ENCODE measurements at regions not wholly inside any gene's neighbourhood (a gene's known extent, or its start where the extent isn't known, plus 50 kb on each side); places are given as distances from the start of the nearest gene placed in this dataset.

DNA sequence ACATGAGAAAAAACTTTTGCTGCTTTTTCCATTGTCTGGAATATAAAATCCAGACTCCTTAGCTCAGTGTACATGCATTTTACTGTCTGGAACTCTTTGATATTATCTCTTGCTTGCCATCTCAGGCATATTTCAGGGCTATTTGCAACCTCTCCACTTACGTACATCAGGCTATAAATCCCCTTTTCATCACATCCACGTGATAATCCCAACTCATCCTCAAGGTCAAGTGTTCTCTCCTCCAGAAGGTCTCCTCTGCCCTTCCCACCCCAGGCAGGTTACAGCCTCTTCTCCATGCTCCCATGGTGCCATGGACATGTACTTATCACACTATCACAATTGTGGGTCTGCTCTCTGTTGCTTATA is 202.5 kb upstream of the RBMS1 start:
- Histone ChIP-seq H3K79me2 (ENCODE audit: insufficient read depth) (no peaks in the 10 kb centered on the region), H3K4me2 (0 out of 2 replicates have a peak overlapping the region, but pooled peaks have one; percentile 13), H3K9ac (no peak overlapping the region), H3K36me3 (replicated peaks in 1 of 2; ENCODE audit: control insufficient read depth in 1 of 2, insufficient read depth in 2 of 2, low read length in 1 of 2) (no peaks in the 10 kb centered on the region), H3K4me3 (ENCODE audit: low read depth in 2 of 2, low read length in 1 of 2) (no peak overlapping the region), H3K4me1 (ENCODE audit: control insufficient read depth in 1 of 2, insufficient read depth in 2 of 2, low read depth in 1 of 2, low read length in 1 of 2) (peaks cover 3 to 16% of the 10 kb centered on the region in 2 experiments; a peak in 3 of 4 replicates), H3K9me3 (no peaks in the 10 kb centered on the region), H3K27me3 (ENCODE audit: insufficient read depth) (no peaks in the 10 kb centered on the region), H2AFZ (ENCODE audit: low read depth) (peak overlapping the region; percentile 2; the same call in 1 of the 2 replicates), H3F3A (replicated peaks; ENCODE audit: insufficient read depth) (no peaks in the 10 kb centered on the region), H3K9me2 (no peaks in the 10 kb centered on the region), H4K20me1 (ENCODE audit: insufficient read depth) (no peaks in the 10 kb centered on the region), H3K27ac (ENCODE audit: low read depth in 2 of 2, low read length in 1 of 2) (peak overlapping the region; percentile 37 to 77; a peak in 3 of 4 replicates)
- CTCF ChIA-PET = interaction anchor here (0.8 kb wide), 1 partner anchor 15 kb away, joined by 3 read pairs; no protein-coding TSS in a partner anchor
- no peak for DNase-seq
- TF ChIP-seq, protein P1, sequence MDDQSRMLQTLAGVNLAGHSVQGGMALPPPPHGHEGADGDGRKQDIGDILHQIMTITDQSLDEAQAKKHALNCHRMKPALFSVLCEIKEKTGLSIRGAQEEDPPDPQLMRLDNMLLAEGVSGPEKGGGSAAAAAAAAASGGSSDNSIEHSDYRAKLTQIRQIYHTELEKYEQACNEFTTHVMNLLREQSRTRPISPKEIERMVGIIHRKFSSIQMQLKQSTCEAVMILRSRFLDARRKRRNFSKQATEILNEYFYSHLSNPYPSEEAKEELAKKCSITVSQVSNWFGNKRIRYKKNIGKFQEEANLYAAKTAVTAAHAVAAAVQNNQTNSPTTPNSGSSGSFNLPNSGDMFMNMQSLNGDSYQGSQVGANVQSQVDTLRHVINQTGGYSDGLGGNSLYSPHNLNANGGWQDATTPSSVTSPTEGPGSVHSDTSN (IDR thresholded peaks at IDR 0.05) = peak; percentile 64
- TF ChIP-seq, protein P2, sequence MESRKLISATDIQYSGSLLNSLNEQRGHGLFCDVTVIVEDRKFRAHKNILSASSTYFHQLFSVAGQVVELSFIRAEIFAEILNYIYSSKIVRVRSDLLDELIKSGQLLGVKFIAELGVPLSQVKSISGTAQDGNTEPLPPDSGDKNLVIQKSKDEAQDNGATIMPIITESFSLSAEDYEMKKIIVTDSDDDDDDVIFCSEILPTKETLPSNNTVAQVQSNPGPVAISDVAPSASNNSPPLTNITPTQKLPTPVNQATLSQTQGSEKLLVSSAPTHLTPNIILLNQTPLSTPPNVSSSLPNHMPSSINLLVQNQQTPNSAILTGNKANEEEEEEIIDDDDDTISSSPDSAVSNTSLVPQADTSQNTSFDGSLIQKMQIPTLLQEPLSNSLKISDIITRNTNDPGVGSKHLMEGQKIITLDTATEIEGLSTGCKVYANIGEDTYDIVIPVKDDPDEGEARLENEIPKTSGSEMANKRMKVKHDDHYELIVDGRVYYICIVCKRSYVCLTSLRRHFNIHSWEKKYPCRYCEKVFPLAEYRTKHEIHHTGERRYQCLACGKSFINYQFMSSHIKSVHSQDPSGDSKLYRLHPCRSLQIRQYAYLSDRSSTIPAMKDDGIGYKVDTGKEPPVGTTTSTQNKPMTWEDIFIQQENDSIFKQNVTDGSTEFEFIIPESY (IDR thresholded peaks at IDR 0.05; ENCODE audit: borderline replicate concordance, low read depth) = no peak
- no peak for TF ChIP-seq GATA2 (CRISPR knock-in tag; IDR thresholded peaks at IDR 0.05)
- TF ChIP-seq, protein P3, sequence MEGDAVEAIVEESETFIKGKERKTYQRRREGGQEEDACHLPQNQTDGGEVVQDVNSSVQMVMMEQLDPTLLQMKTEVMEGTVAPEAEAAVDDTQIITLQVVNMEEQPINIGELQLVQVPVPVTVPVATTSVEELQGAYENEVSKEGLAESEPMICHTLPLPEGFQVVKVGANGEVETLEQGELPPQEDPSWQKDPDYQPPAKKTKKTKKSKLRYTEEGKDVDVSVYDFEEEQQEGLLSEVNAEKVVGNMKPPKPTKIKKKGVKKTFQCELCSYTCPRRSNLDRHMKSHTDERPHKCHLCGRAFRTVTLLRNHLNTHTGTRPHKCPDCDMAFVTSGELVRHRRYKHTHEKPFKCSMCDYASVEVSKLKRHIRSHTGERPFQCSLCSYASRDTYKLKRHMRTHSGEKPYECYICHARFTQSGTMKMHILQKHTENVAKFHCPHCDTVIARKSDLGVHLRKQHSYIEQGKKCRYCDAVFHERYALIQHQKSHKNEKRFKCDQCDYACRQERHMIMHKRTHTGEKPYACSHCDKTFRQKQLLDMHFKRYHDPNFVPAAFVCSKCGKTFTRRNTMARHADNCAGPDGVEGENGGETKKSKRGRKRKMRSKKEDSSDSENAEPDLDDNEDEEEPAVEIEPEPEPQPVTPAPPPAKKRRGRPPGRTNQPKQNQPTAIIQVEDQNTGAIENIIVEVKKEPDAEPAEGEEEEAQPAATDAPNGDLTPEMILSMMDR (IDR thresholded peaks at IDR 0.05) = no peak
- TF ChIP-seq EP300 (IDR thresholded peaks at IDR 0.05; ENCODE audit: borderline replicate concordance in 1 of 2, low read depth in 1 of 2, low read length in 1 of 2) = no peak
- peak; percentile 49; the same call in 1 of the 2 replicates for TF ChIP-seq TCF12 (IDR thresholded peaks at IDR 0.05)
- TF ChIP-seq, protein P4, sequence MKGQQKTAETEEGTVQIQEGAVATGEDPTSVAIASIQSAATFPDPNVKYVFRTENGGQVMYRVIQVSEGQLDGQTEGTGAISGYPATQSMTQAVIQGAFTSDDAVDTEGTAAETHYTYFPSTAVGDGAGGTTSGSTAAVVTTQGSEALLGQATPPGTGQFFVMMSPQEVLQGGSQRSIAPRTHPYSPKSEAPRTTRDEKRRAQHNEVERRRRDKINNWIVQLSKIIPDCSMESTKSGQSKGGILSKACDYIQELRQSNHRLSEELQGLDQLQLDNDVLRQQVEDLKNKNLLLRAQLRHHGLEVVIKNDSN (IDR thresholded peaks at IDR 0.05; ENCODE audit: borderline replicate concordance, low read depth) = no peak
- POLR2A ChIA-PET = no interaction called here
- WGBS (ENCODE audit: low lambda C conversion rate) = 27% methylated on average over 2 of the region's 2 CpGs

DNA sequence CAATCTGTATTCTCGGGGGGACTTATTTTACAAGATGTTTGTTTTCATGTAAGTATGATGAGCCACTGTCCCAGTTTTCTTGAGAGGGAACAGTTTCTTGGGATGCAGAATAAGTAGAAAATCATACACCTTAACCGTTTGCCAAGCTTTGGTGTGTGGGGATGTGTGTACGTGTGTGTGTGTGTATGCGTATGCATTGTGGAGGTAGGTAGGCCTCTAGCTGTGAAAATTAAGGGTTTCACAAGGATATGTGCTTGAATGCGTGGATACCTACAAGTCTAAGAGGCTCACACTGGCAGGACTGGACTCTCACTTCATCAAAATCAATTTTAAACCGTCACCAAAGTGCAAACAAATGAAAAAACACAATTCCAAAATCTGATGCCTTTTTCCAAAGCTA is 204.2 kb upstream of the RBMS1 start:
- H3K79me2 ChIP-seq (ENCODE audit: insufficient read depth) = no peaks in the 10 kb centered on the region
- no peaks in the 10 kb centered on the region for H3K9me3 ChIP-seq
- H3F3A ChIP-seq (replicated peaks; ENCODE audit: insufficient read depth) = no peaks in the 10 kb centered on the region
- H3K36me3 ChIP-seq (replicated peaks in 1 of 2; ENCODE audit: control insufficient read depth in 1 of 2, insufficient read depth in 2 of 2, low read length in 1 of 2) = no peaks in the 10 kb centered on the region
- no peak overlapping the region for H3K27ac ChIP-seq (ENCODE audit: low read depth in 2 of 2, low read length in 1 of 2)
- ChIA-PET POLR2A (no interaction called here), CTCF (no interaction called here)
- H3K9ac ChIP-seq = no peak overlapping the region
- peaks cover 3 to 16% of the 10 kb centered on the region in 2 experiments; a peak in 3 of 4 replicates for H3K4me1 ChIP-seq (ENCODE audit: control insufficient read depth in 1 of 2, insufficient read depth in 2 of 2, low read depth in 1 of 2, low read length in 1 of 2)
- H3K9me2 ChIP-seq = no peaks in the 10 kb centered on the region
- H4K20me1 ChIP-seq (ENCODE audit: insufficient read depth) = no peaks in the 10 kb centered on the region
- WGBS (ENCODE audit: low lambda C conversion rate) = 93% methylated on average over 6 of the region's 6 CpGs
- no peak overlapping the region for H3K4me2 ChIP-seq
- no peak overlapping the region for H2AFZ ChIP-seq (ENCODE audit: low read depth)
- no peaks in the 10 kb centered on the region for H3K27me3 ChIP-seq (ENCODE audit: insufficient read depth)
- DNase-seq = no peak
- H3K4me3 ChIP-seq (ENCODE audit: low read depth in 2 of 2, low read length in 1 of 2) = no peak overlapping the region
- no peak for TF ChIP-seq TCF12 (IDR thresholded peaks at IDR 0.05)
- TF ChIP-seq RFX5 (IDR thresholded peaks at IDR 0.05; ENCODE audit: low read length) = no peak
- TF ChIP-seq FOSL2 (IDR thresholded peaks at IDR 0.05; ENCODE audit: borderline replicate concordance, low read depth) = no peak
- TF ChIP-seq, protein P5, sequence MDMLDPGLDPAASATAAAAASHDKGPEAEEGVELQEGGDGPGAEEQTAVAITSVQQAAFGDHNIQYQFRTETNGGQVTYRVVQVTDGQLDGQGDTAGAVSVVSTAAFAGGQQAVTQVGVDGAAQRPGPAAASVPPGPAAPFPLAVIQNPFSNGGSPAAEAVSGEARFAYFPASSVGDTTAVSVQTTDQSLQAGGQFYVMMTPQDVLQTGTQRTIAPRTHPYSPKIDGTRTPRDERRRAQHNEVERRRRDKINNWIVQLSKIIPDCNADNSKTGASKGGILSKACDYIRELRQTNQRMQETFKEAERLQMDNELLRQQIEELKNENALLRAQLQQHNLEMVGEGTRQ (IDR thresholded peaks at IDR 0.05; ENCODE audit: borderline replicate concordance, low read depth, low read length) = no peak
- TF ChIP-seq, protein P4 (IDR thresholded peaks at IDR 0.05; ENCODE audit: borderline replicate concordance, low read depth) = no peak
- TF ChIP-seq, protein P3 (IDR thresholded peaks at IDR 0.05) = no peak
- TF ChIP-seq CHD2 (IDR thresholded peaks at IDR 0.05; ENCODE audit: low read length, partially characterized antibody) = no peak
- no peak for TF ChIP-seq TAF1 (IDR thresholded peaks at IDR 0.05; ENCODE audit: borderline replicate concordance, low read depth, low read length)
- TF ChIP-seq FOXJ3 (CRISPR knock-in tag; IDR thresholded peaks at IDR 0.05) = no peak

All from SK-N-SH (cell line).